ENCODE measurements at regions not wholly inside any gene's neighbourhood (a gene's known extent, or its start where the extent isn't known, plus 50 kb on each side); places are given as distances from the start of the nearest gene placed in this dataset.
"Not testable (repeated sequence)": the region's sequence is repeated elsewhere in the genome, so short reads cannot be mapped to it uniquely, and the experiment has no call there.

DNA sequence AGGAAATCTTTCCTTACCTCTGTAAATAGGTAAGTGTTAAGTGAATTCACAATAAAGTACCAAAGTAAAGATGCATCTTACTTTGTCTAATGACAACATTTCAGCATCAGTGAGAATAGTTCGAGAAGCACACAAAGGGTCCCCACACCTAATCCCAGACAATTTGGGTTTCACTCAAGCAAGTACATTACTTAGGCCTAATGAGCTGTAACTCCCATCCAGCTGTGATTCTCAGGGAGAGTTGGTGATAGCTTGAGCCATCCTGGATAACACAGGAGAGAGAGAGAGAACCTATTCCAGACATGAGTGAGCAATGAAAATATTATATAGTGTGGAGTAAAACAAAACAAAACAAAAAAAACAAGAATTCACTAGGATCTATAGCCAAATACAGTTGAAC lies 149.1 kb upstream of the NRG3 start:
- no peak for DNase-seq (ENCODE audit: low read depth)

DNA sequence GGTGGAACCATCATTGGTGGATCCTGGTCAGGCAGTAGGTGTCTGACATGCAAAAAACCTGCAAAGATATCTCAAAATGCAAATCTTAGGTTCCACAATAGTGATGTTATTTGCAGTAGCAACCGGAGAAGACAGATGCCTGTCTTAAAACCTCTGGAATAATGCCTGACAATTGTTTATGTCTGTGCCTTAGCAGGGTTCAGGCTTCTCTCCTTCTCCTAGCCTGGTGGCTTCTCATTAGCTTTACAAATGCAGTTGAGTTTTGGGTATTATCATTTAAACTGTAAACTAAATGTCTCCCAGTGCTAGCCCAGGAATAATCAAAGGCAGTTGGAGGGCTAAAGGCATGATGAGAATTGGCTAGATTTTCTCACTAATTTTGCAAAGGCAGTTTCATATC lies 146.3 kb upstream of the NRG3 start:
- DNase-seq (ENCODE audit: low read depth), result no peak

DNA sequence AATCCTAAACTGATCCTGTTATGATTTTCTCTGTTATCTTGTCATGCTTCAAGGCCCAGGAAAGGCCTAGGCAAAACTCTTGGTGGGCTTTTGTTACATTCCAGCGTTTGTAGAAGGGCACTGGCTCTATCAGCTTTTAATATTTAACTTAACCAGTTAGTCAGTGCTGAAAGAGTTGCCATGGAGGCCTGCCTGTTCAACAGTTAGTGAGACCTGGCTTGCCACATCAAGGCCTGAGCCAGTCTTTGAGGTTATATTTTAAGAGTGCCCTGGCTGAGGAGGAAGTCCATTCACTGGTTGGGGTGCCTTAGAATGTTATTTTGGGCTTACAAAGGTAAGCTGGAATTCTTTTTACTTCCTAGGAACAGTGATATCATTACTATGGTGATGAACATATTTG lies 144.1 kb upstream of the NRG3 start:
- no peak for DNase-seq (ENCODE audit: low read depth)

DNA sequence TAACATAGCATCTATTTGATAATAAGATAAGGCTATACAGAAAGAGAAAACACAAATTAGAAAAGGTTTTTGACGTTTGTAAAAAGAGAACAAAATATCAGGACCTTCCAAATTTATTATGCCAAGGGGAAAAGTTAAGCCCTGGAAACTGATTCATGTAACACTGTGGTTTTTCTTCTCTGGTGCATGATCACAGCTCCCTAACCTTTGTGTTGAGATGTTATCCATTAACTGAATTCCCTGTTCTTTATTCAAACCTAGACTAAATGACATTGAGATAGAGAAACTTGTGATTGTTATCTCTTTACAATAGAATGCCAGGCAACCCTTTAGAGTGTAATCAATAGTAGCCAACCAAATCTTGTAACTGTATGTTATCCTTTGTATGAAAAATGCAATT lies 141.5 kb upstream of the NRG3 start:
- DNase-seq (ENCODE audit: low read depth), result no peak

DNA sequence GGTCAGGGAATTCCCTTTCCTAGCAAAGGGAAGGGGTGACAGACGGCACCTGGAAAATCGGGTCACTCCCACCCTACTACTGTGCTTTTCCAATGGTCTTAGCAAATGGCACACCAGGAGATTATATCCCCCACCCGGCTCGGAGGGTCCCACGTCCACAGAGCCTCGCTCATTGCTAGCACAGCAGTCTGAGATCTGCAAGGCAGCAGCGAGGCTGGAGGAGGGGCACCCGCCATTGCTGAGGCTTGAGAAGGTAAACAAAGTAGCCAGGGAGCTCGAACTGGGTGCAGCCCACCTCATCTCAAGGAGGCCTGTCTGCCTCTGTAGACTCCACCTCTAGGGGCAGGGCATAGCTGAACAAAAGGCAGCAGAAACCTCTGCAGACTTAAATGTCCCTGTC lies 139.8 kb upstream of the NRG3 start:
- not testable (repeated sequence) for DNase-seq (ENCODE audit: low read depth)

DNA sequence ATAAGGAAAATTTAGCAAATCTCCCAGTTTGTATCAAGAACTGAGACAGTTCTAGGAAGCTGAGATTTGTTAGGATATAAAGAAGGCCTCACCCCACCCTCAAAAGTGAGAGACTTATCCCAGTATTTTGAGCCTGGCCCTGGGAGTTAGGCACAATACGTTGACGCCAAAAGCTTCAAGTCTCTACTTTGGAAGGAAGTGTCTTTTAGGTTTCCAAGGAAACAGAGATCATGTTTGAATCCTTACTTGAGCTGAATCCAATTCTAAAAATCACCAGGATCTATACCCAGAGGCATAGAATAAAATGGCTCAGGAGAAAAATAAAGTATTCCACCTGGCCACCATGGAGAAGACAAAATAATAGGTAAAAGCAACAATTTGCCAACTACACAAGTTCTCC lies 115.9 kb upstream of the NRG3 start:
- no peak for DNase-seq (ENCODE audit: low read depth)

DNA sequence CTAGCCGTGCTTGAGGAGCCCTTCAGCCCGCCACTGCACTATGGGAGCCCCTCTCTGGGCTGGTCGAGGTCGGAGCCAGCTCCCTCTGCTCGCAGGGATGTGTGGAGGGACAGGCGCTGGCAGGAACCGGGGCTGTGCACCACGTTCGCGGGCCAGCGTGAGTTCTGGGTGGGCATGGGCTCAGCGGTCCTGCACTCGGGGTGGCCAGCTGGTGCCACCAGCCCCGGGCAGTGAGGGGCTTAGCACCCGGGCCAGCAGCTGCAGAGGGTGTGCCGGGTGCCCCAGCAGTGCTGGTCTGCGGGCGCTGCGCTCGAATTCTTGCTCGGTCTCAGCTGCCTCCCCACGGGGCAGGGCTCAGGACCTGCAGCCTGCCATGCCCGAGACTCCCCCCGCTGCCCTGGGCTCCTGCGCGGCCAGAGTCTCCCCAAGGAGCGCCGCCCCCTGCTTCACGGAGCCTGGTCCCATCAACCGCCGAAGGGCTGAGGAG lies 90.8 kb upstream of the NRG3 start:
- DNase-seq (ENCODE audit: low read depth), result no peak

DNA sequence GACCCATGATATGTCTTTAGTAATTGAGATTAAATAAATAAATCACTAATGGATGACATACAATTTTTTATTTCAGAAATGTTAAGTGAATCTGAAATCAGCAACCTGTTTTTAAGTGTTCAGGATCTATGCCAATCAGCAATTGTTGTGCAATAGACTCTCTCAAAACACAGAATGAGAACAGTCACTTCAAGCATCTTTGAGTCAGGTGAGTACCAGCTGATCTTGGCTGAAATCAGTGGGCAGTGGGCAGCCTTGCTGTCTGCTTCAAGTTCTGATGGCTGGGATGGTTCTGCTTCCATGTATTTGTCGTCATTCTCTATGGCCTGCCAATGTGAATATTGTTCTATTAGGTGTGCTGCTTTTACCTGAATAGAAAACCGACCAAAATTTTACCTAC lies 82.3 kb upstream of the NRG3 start:
- no peak for DNase-seq (ENCODE audit: low read depth)

DNA sequence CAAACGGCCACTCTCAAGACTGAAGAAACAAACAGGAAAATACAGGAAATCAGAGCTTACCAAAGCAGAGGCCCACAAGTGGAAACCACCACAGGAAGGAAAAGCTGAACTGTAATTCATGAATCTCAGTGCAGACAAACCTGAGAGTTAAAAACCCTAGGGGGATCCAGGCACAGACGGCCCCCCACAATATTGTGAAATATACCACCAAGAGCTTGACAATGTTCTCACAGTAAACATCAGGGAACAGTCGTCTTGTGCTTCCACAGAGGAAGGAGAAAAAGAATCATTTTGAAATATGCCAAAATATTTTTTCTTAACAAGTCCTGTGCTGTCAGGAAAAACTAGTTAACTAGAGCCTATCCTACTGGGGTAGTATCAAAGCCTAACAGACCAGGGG lies 68.2 kb upstream of the NRG3 start:
- DNase-seq (ENCODE audit: low read depth), result no peak

DNA sequence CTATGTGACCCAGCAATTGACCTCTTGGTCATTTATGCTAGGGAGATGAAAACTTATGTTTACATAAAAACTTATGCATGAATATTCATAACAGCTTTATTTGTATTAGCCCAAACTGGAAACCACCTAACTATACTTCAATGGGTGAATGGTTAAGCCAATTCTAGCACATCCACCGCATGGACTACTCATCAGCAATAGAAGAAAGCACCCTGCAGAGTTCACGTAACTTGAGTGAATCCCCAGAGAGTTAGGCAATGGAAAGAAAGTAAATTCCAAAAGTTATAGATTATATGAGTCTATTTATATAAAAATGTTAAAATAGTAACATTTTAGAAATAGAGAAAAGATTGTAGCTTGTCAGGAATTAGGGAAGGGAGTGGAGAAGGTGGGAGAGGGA lies 60.2 kb upstream of the NRG3 start:
- DNase-seq (ENCODE audit: low read depth), result no peak

DNA sequence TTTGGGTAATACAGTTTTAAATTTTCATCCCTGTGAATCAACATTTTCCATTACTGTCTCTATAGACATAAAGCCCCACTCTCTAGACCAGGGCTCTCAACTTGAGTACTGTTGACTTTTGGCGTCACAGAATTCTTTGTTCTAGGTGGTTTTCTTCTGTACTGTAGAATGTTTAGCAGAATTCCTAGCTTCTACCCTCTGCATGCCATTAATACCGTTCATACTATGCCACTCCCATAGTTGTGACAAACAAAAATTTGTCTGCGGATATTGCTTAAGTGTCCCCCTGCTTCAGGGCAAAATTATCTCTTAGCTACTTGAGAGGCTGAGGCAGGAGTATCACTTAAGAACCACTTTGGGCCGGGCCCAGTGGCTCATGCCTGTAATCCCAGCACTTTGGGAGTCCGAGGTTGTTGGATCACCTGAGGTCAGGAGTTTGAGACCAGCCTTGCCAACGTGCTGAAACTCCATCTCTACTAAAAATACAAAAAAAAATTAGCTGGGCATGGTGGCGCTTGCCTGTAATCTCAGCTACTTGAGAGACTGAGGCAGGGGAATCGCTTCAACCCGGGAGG lies 57.3 kb upstream of the NRG3 start:
- DNase-seq (ENCODE audit: low read depth), result no peak

DNA sequence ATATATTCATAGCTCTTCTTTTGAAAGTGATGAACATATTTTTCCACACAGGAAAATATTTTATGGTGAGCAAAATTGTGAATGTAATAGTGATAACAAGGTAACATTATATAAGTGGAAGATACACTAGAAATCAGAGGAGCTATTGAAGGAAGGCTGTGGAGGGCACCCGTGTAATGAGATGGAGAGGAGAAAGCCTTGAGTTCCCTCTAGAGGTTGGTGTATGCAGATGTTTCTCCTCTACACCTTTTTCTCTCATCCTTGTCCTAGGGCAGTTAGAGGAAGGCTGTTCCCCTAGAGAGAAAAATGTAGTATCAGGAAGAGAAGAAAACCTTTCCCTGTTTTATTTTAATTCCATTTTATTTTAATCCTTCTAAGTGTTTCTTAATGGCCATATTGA lies 54.6 kb upstream of the NRG3 start:
- DNase-seq (ENCODE audit: low read depth), result peak; percentile 44
